ENCODE measurements at regions not wholly inside any gene's neighbourhood (a gene's known extent, or its start where the extent isn't known, plus 50 kb on each side); places are given as distances from the start of the nearest gene placed in this dataset.

GRCh38 chr12:127293507-127294310, 973.3 kb upstream of the TMEM132C start:
- TF ChIP-seq EGR1 (IDR thresholded peaks at IDR 0.05) (no peak), FOXM1 (IDR thresholded peaks at IDR 0.05; ENCODE audit: borderline replicate concordance, low read depth) (no peak), RAD21 (IDR thresholded peaks at IDR 0.05; ENCODE audit: low read depth) (peak; percentile 59; the same call in 1 of the 2 replicates), TEAD4 (IDR thresholded peaks at IDR 0.05) (no peak), TAF1 (IDR thresholded peaks at IDR 0.05; ENCODE audit: low read depth) (no peak), CEBPB (IDR thresholded peaks at IDR 0.05) (no peak)

DNA sequence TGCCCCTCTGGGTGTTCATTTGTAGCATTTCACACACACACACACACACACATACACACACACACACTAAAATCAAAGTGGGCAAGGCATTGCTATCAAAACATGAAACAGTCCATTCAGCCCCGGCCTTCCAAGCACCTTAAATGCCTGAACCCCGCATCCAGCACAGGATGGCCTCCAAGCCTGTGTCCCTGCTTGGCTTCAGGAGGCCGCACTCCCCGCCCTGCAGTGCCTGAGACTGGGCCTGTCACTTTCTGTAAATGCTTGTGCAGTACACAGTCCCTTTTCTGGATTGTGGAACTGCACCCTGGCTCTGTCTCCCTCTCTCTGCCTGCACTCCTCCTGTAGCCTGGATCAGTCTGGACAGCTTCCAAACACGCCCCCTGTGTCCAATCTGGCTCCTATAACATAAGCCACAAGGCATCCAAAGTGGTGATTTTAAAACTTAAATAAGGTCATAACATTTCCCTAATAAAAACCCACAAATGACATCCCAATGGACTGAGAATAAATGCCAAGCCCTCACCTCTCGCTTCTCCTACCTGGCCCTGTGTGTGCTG, 972.2 kb upstream of the TMEM132C start:
- TF ChIP-seq YY1 (IDR thresholded peaks at IDR 0.05; ENCODE audit: low read depth) (no peak), ZBTB7A (IDR thresholded peaks at IDR 0.05; ENCODE audit: low read depth) (no peak), EGR1 (IDR thresholded peaks at IDR 0.05) (no peak), NFIC (IDR thresholded peaks at IDR 0.05) (no peak), TCF12 (IDR thresholded peaks at IDR 0.05; ENCODE audit: low read depth) (no peak), RAD21 (IDR thresholded peaks at IDR 0.05; ENCODE audit: low read depth) (no peak), TAF1 (IDR thresholded peaks at IDR 0.05; ENCODE audit: low read depth) (no peak)
- TF ChIP-seq, protein P1, sequence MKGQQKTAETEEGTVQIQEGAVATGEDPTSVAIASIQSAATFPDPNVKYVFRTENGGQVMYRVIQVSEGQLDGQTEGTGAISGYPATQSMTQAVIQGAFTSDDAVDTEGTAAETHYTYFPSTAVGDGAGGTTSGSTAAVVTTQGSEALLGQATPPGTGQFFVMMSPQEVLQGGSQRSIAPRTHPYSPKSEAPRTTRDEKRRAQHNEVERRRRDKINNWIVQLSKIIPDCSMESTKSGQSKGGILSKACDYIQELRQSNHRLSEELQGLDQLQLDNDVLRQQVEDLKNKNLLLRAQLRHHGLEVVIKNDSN (IDR thresholded peaks at IDR 0.05), result no peak

- TF ChIP-seq ZBTB7A (IDR thresholded peaks at IDR 0.05; ENCODE audit: low read depth) (no peak), NFIC (IDR thresholded peaks at IDR 0.05) (no peak), TEAD4 (IDR thresholded peaks at IDR 0.05) (no peak), FOXM1 (IDR thresholded peaks at IDR 0.05; ENCODE audit: borderline replicate concordance, low read depth) (no peak), CEBPB (IDR thresholded peaks at IDR 0.05) (no peak), TAF1 (IDR thresholded peaks at IDR 0.05; ENCODE audit: low read depth) (no peak), TCF12 (IDR thresholded peaks at IDR 0.05; ENCODE audit: low read depth) (no peak), YY1 (IDR thresholded peaks at IDR 0.05; ENCODE audit: low read depth) (no peak), EGR1 (IDR thresholded peaks at IDR 0.05) (no peak), MAX (IDR thresholded peaks at IDR 0.05) (no peak), CREB1 (IDR thresholded peaks at IDR 0.05; ENCODE audit: low read depth) (no peak), EP300 (IDR thresholded peaks at IDR 0.05; ENCODE audit: borderline replicate concordance) (no peak), REST (IDR thresholded peaks at IDR 0.05; ENCODE audit: low read depth) (no peak), RAD21 (IDR thresholded peaks at IDR 0.05; ENCODE audit: low read depth) (no peak)
- TF ChIP-seq, protein P1 (IDR thresholded peaks at IDR 0.05), result no peak
These were observed 971.3 kb upstream of the TMEM132C start for GRCh38 chr12:127295630-127296029.

DNA sequence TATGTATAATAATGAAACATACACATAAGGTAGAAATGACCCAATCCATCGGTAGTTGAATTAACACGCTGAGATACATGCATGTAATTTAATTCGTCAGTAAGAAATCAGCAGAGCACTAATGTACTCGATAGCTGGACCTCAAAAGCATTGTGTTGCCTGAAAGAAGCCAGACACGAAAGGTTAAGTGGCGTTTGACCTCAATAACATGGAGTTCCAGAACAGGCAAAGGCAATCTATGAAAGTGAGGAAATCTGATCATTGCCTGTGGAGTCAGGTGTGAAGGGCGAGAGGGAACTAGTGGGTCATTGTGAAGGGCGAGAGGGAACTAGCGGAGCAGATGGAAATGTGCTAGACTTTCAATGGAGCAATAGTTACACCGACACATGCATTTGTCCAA, 970.4 kb upstream of the TMEM132C start:
- TF ChIP-seq YY1 (IDR thresholded peaks at IDR 0.05; ENCODE audit: low read depth), result no peak
- no peak for TF ChIP-seq TAF1 (IDR thresholded peaks at IDR 0.05; ENCODE audit: low read depth)
- TF ChIP-seq ZBTB7A (IDR thresholded peaks at IDR 0.05; ENCODE audit: low read depth), result no peak
- no peak for TF ChIP-seq TCF12 (IDR thresholded peaks at IDR 0.05; ENCODE audit: low read depth)
- TF ChIP-seq CREB1 (IDR thresholded peaks at IDR 0.05; ENCODE audit: low read depth), result no peak
- no peak for TF ChIP-seq REST (IDR thresholded peaks at IDR 0.05; ENCODE audit: low read depth)
- no peak for TF ChIP-seq EP300 (IDR thresholded peaks at IDR 0.05; ENCODE audit: borderline replicate concordance)
- TF ChIP-seq MAX (IDR thresholded peaks at IDR 0.05), result no peak
- no peak for TF ChIP-seq TEAD4 (IDR thresholded peaks at IDR 0.05)
- TF ChIP-seq FOXM1 (IDR thresholded peaks at IDR 0.05; ENCODE audit: borderline replicate concordance, low read depth), result no peak
- TF ChIP-seq RAD21 (IDR thresholded peaks at IDR 0.05; ENCODE audit: low read depth), result no peak
- TF ChIP-seq, protein P1 (IDR thresholded peaks at IDR 0.05), result no peak
- TF ChIP-seq CEBPB (IDR thresholded peaks at IDR 0.05), result no peak
- no peak for TF ChIP-seq NFIC (IDR thresholded peaks at IDR 0.05)
- TF ChIP-seq EGR1 (IDR thresholded peaks at IDR 0.05), result no peak

DNA sequence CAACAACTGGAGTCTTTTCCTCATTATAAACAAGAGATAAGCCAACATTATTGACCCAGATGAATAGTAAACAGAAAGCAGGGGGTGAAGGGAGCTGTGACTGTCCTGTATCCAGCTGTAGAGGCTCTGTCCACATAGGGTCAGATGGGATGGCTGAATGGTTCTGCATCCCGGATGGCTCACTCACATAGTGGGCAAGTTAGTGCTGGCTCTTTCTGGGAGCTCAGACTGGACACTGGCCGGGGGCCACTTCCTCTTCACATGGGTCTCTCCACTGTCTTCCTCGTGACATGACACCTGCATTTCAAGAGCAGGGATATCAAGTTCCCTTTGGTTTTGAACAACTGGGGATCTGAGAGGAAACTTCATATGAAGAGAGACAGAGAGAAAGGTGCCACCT, 969.6 kb upstream of the TMEM132C start:
- TF ChIP-seq TEAD4 (IDR thresholded peaks at IDR 0.05) (no peak), REST (IDR thresholded peaks at IDR 0.05; ENCODE audit: low read depth) (no peak), FOXM1 (IDR thresholded peaks at IDR 0.05; ENCODE audit: borderline replicate concordance, low read depth) (no peak), TAF1 (IDR thresholded peaks at IDR 0.05; ENCODE audit: low read depth) (no peak), YY1 (IDR thresholded peaks at IDR 0.05; ENCODE audit: low read depth) (no peak), ZBTB7A (IDR thresholded peaks at IDR 0.05; ENCODE audit: low read depth) (no peak), NFIC (IDR thresholded peaks at IDR 0.05) (no peak), CEBPB (IDR thresholded peaks at IDR 0.05) (no peak), EP300 (IDR thresholded peaks at IDR 0.05; ENCODE audit: borderline replicate concordance) (no peak), TCF12 (IDR thresholded peaks at IDR 0.05; ENCODE audit: low read depth) (no peak), RAD21 (IDR thresholded peaks at IDR 0.05; ENCODE audit: low read depth) (no peak), MAX (IDR thresholded peaks at IDR 0.05) (no peak)
- TF ChIP-seq, protein P1 (IDR thresholded peaks at IDR 0.05), result no peak
